OCI-LY3 (cell line): ENCODE measurements at regions not wholly inside any gene's neighbourhood (a gene's known extent, or its start where the extent isn't known, plus 50 kb on each side); places are given as distances from the start of the nearest gene placed in this dataset.

Experiments
- EZH2phosphoT487 ChIP-seq: fragments of 200-600 bp; shearing (Covaris generic); IDR thresholded peaks from 2 replicates; pipeline ENCODE4 v1.6.1; 2018; ENCODE audit warnings: antibody characterized with exemption, mixed run types, low read depth
- TF ChIP-seq, protein P1 (sequence below): fragments of 200-600, 300-600 bp; sonication (generic); IDR thresholded peaks from 2 replicates; pipeline ENCODE4 v1.5.1; 2014; ENCODE audit warnings: antibody characterized with exemption, low read length, low read depth

DNA sequence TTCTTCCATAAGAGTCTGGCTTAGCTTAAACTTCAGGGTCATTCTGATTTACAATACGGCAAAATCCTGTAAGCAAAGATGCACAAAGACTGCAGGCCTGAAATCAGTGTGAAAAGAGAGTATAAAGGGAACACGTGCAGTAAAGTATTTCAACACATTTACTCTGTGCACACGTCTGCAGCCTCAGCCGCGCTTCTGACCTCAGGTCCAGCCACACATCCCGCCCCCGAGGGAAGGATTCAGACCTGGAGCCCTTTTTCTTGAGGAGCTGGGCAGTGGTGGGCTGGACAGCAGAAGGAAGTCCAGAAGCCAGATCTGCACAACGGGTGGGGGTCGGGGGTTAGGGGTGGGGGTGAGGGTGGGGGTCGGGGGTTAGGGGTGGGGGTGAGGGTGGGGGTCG is 58.9 kb upstream of the FAM20C start:
- TF ChIP-seq, protein P1, sequence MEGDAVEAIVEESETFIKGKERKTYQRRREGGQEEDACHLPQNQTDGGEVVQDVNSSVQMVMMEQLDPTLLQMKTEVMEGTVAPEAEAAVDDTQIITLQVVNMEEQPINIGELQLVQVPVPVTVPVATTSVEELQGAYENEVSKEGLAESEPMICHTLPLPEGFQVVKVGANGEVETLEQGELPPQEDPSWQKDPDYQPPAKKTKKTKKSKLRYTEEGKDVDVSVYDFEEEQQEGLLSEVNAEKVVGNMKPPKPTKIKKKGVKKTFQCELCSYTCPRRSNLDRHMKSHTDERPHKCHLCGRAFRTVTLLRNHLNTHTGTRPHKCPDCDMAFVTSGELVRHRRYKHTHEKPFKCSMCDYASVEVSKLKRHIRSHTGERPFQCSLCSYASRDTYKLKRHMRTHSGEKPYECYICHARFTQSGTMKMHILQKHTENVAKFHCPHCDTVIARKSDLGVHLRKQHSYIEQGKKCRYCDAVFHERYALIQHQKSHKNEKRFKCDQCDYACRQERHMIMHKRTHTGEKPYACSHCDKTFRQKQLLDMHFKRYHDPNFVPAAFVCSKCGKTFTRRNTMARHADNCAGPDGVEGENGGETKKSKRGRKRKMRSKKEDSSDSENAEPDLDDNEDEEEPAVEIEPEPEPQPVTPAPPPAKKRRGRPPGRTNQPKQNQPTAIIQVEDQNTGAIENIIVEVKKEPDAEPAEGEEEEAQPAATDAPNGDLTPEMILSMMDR: no peak
- TF ChIP-seq EZH2phosphoT487: no peak
